Left hindlimb (tissue), 1 donor: ENCODE measurements at regions not wholly inside any gene's neighbourhood (a gene's known extent, or its start where the extent isn't known, plus 50 kb on each side); places are given as distances from the start of the nearest gene placed in this dataset.

Experiments
- DNase-seq: peaks from one replicate; pipeline ENCODE4 v3.0.0-alpha.2; 2018

DNA sequence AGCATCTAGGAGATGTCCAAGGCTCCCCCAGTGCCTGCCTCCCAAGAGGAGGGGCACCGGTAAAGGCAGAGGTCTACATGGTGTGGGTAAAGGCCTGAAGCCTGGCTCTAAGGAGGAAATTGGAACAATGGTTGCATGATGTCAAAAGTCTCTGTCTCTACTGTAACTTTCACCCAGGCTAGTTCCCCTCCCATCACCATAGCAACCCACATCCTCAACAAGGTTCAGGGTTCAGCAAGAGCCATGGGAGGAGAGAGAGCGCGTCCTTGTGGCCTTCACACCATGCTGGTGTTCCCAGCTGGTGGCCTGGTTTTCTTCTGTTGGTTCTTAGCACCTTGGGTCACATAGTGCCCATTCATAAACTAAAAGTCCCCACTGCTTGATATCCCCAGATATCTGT is 196.7 kb upstream of the CDH5 start:
- DNase-seq: no peak

- no peak for DNase-seq
These were observed 197.7 kb upstream of the CDH5 start for GRCh38 chr16:66168777-66169176.

DNA sequence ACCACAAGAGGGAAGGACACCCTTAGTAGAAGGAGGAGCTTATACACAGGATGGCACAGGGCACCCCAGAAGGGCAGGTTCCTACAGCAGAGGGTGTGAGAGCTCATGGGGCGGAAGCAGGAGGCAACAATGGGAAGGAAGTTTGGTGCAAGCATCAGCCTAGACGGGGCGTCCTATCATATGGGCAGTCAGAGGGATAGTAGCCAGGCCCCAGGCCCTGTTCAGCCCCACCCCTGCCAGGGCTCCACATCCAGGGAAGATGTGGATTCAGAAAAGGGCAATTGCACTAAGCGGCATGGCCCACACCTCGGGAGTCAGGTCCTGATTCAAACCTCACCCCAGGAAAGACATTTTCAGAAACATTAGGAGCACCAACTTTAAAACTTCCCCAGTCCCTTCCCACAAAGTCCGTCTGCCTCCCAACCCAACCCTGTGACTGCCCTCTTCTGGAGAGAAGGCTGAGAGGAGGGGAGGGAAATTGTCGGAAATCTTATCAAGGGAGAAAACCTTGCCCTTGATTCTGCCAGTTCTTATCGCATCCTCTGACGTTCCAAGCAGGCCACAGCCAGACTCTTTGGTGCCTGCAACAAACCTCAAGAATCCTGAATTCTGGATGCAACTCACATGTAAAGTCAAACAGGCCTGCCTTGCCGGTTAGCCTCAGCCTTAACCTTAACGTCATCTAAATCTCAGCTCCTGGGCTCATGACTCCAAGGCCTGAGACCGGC is 198.8 kb upstream of the CDH5 start:
- no peak for DNase-seq

DNA sequence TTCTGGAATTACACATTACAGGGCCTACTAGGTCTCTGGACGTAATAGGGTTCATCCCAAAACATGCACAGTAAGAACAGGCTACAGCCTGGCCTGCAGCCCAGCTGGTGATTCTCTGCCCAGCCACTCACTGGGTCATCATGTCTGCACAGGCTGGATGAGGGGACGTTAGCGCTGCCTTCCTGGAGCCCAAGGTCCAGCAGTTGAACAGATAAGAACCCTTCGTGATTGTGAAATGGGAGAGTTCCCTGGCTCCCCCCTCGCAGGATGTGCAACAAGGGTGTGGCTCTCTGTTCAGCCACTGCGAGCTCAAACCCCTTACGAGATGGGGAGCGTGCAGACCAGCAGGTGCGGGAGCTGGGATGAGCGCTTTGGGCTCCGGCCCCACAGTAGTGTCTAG is 200.0 kb upstream of the CDH5 start:
- DNase-seq: no peak

DNA sequence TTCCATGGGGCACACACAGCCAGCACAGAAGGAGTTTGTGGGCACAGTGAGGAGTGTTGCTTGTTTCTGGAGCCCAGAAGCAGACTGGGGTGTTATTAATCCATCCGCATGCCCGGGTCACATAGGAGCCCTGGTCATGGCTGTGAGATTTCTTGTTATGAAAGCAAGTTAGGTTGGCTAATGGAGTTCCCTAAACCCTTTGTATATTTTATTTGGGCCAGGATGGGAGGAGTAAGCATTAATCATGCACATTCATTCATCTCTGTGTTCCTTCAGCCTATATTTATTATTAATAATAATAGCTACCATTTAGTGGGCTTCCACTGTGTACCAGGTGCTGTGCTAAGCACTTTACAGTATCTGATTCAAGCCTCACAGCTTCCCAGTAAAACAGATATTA is 200.6 kb upstream of the CDH5 start:
- DNase-seq: no peak

GRCh38 chr16:66164581-66165247 is 201.8 kb upstream of the CDH5 start:
- no peak for DNase-seq

DNA sequence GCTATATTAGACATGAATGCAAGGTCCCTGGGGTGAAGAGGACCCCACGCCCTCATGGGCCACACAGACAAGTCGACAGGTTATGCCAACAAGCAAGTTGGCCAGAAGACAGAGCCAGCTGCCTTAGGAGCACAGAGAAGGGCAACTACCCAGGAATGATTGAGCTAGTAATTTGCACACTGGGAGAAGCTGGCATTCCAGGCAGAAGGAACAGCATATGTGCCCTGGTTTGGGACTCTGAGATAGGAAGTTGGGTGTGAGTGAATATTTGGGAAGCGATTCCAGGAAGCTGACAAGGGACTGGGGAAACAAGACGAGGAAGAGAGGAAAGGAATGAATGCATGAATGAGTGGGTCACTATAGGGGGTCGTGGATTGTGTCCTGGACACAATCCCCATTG is 203.7 kb upstream of the CDH5 start:
- DNase-seq: no peak

DNA sequence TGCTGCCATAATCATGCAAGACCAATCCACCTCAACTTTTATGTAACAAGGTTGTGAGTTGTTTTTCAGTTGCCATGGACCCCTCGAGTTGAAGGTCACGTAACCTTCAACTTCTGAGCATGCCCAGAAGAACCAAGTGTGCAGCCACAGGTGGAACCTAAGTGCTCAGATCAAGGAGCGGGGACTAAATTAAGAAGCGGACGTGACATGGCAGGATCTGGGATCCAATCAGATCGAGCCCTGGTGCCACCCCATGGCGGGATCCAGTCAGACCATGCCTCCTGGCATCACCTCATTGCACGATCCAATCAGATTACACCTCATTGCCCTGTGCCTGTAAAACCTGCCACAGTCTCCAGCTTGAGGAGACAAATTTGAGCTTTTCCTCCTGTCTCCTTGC is 204.5 kb upstream of the CDH5 start:
- DNase-seq: no peak

- no peak for DNase-seq
These were observed 205.2 kb upstream of the CDH5 start for GRCh38 chr16:66161269-66161668.

GRCh38 chr16:66159987-66160386 is 206.5 kb upstream of the CDH5 start:
- no peak for DNase-seq

DNA sequence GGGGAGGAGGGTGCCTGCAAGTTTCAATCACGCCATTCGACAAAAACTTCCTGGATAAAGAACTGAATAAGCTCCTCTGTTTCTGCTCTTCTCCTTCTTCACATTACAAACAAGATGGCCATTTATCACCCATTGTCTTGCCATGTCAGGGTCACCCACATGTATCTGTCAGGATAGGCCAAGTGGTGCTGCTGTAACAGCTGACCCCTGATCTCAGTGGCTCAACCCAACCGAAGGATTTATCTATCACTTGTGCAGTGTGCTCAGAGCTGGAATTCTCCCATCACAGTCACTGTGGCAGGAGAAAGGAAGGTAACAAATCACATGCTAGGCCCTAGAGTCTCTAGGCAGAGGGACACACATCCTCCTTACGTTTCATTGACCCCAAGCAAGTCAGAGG is 210.0 kb upstream of the CDH5 start:
- DNase-seq: no peak

DNA sequence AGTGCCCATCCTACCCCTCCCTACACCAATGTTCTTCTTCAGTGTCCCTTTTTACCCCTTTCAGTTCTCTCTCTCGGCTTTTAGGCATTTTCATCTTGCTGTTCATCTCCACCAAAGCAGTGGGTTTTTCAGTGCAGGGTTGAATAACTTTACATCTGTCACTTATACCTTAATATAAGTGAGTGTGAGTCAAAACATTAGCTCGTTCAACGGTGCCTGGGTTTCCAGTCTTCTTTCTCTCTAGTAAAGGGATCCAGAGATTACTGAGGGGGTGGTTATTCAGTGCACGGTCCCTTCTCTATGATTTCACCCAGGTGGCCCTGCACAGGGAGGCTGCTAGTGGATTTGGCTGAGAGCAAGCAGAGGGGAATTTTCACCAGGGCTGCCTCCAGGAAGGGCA is 210.6 kb upstream of the CDH5 start:
- DNase-seq: no peak

GRCh38 chr16:66154801-66155200 is 211.7 kb upstream of the CDH5 start:
- no peak for DNase-seq

DNA sequence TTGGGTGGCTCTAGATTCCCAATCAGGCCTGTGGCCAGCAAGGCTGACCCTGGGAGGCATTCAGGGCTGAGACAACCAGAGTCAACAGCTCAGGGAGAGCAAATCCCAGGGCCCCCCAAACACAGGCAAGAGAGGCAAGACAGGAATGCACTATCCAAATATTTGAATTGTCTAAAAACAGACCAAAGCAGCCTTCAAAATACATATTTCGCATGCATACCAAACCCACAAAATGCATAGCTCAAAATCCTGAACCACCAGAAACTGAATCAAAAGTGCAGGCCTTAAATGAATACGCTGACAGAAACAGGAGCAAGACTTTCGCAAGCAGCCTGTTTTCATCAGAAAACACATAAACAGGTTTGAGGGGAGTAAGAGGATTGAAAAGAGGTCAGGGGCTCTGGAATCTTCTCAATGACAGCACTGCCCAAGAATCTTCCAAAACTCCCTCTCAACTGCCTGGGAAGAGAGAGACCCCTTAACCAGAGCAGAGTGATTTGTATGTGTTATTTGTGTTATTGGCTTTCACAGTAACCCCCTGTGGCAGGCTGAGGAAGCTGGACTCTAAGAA is 213.6 kb upstream of the CDH5 start:
- DNase-seq: peak; percentile 63

DNA sequence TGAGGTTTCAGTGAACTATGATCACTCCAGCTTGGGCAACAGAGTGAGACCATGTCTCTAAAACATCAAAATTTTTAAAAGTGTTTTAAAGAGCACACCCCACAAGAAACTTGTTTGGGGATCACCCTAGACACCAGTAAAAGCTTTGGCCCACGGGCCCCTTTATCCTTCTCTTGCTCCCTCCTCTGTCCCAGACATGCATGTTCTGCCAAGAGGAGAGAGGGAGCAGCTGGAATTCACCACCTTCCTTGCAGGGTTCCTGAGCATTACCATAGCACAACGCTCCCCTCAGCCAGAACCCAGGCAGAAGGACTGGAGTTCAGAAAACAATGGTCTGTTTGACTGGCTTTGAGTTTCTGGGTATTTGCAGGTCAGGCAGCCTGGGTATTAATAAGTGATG is 214.3 kb upstream of the CDH5 start:
- no peak for DNase-seq

DNA sequence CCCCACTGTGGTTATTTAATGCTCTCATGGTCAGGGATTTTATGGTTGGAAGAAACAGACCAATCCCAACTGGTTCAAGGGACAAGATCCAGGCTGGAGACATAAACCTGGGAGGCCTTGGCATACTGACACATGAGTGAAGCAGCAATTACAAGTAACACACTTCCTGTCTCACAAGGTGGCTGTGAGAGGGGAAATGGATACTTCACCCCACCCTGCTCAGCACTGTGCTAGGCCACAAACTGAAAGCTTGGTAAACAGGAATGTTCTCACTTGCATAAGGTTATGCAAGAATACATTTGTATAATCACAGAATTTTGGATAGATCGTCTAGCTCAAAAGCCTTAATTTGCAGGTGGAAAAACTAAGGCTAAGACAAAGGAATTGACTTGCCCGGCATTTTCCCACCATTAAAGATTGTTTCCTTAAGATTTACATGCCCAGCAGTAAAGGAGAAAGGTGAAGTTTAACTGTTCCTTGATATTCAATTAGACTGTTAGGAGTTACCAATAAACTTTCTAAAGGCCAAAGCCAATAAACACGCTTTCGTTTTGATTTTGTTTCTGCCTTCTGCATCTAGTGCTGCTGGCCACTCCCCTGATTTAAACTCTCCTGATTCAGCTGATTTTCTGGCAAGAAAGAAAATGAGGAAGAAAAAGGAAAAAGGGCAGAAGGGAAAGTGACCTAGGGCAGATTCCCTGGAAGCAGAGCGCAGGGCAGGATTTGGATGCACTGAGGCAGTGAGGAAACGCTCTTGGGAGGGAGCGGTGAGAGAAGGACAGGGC is 215.6 kb upstream of the CDH5 start:
- DNase-seq: no peak

DNA sequence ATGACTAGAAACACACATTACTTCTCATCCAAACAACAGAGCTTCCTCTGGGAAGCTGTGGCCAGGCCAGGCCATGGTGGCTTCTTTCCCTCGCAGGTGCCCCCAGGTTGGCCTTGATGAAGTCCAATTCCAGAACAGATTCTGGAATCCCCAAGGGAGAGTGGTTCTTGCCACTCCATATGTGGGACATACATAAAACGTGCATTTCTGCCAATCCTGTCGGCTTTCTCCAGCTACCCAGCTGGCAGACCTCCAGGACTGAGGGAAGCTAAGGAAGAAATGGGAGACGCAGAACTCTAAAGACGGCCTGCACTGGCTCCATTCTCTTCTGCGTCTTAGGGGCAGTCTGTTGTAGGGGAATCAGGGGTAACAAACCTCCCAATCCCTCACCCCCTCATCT is 219.2 kb upstream of the CDH5 start:
- peak; percentile 66 for DNase-seq

GRCh38 chr16:66146798-66147197 is 219.7 kb upstream of the CDH5 start:
- no peak for DNase-seq

- DNase-seq: no peak
These were observed 221.8 kb upstream of the CDH5 start for GRCh38 chr16:66144641-66145040.

GRCh38 chr16:66143415-66143814 is 223.1 kb upstream of the CDH5 start:
- no peak for DNase-seq

DNA sequence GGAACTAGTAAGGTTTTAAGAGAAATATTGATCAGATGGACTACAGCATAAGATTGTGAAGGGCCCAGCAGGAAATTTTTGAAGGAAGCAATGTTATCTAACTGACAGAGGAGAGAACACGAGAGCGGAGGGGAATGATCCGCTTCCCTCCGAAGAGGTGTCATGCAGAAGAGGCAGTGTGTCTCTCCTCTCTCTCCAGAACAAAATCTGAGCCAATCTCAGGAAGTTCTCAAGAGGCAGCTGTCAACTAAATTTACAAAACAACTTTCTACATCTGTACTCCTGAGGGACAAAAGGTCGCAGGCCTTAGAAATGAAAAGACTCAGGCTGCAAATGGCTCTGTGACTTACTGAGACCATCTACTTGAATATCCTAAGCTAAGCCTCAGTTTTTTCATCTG is 224.6 kb upstream of the CDH5 start:
- no peak for DNase-seq

DNA sequence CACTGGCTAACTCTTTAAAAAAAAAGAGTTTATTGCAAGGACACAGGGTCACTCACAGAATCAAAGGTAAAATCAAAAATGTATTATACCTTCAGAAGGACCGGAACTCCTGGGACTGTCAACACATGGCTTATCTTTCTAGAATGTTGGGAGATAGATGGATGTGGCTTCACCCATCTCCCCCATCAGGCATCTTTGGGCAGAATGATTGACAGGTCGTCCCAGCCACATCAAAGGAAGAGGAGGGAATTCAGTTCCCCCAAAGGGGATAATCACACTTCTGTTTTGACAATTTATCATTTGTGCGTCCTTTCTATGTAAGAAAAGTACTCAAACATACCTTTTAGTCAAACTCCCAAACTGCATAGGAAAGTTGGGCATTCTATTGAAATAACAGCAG is 228.6 kb upstream of the CDH5 start:
- DNase-seq: no peak

GRCh38 chr16:66136841-66137240 is 229.7 kb upstream of the CDH5 start:
- DNase-seq: no peak

- DNase-seq: no peak
These were observed 230.7 kb upstream of the CDH5 start for GRCh38 chr16:66135838-66136237.
